Mesodermal cell (in vitro differentiated cells): ENCODE measurements at regions not wholly inside any gene's neighbourhood (a gene's known extent, or its start where the extent isn't known, plus 50 kb on each side); places are given as distances from the start of the nearest gene placed in this dataset.

Experiments used
- H3K27ac ChIP-seq: 2 replicates; pipeline ENCODE4 v1.7.0; 2013; ENCODE audit warnings: mild to moderate bottlenecking, low read depth, low read length, moderate library complexity; ENCODE audit not compliant: severe bottlenecking
- H3K36me3 ChIP-seq: 2 replicates; pipeline ENCODE4 v1.7.1; 2013; ENCODE audit warnings: mild to moderate bottlenecking, low read length, moderate library complexity; ENCODE audit not compliant: control insufficient read depth, insufficient read depth
- H3K4me1 ChIP-seq: one replicate; pipeline ENCODE4 v1.7.1; 2013; ENCODE audit warnings: mild to moderate bottlenecking, low read length; ENCODE audit not compliant: insufficient read depth, control insufficient read depth, poor library complexity, severe bottlenecking
- H3K4me3 ChIP-seq: 2 replicates; pipeline ENCODE4 v1.7.0; 2013; ENCODE audit warnings: low read length, control low read depth, mild to moderate bottlenecking; ENCODE audit not compliant: insufficient read depth, poor library complexity, severe bottlenecking; ENCODE audit errors: extremely low read depth
- H3K9me3 ChIP-seq: 2 replicates; pipeline ENCODE4 v1.7.1; 2013; ENCODE audit warnings: mild to moderate bottlenecking, low read length, moderate library complexity; ENCODE audit not compliant: control insufficient read depth
- WGBS, 2 experiments: methylation state at CpG; one replicate each; pipeline ENCODE4 v1.1.5; 2013; ENCODE audit warnings: missing lambda C conversion rate in 2 of 2; ENCODE audit not compliant: insufficient coverage in 2 of 2; 5-methylcytosine and 5-hydroxymethylcytosine counted together

- Histone ChIP-seq H3K36me3 (no peaks in the 10 kb centered on the region), H3K4me3 (no peak overlapping the region), H3K4me1 (peaks cover 9% of the 10 kb centered on the region), H3K27ac (no peak overlapping the region), H3K9me3 (no peaks in the 10 kb centered on the region)
- 91 to 95% methylated on average over 14 of the region's 14 CpGs for WGBS, 2 experiments
Observed at GRCh38 chr20:24778585-24779031, 170.5 kb upstream of the CST7 start.

- WGBS, 2 experiments = 90 to 92% methylated on average over 3 to 4 of the region's 6 CpGs
Observed at GRCh38 chr20:24779131-24779530, 169.9 kb upstream of the CST7 start.

GRCh38 chr20:24779946-24780345 lies 169.1 kb upstream of the CST7 start:
- 88 to 89% methylated on average over 3 to 4 of the region's 4 CpGs for WGBS, 2 experiments

More at GRCh38 chr20:24779131-24779530, 169.9 kb upstream of the CST7 start:
- Histone ChIP-seq H3K9me3 (no peaks in the 10 kb centered on the region), H3K27ac (no peak overlapping the region), H3K4me1 (peaks cover 5% of the 10 kb centered on the region), H3K4me3 (no peak overlapping the region), H3K36me3 (no peaks in the 10 kb centered on the region)

GRCh38 chr20:24780674-24781417 lies 168.2 kb upstream of the CST7 start:
- H3K36me3 ChIP-seq = no peaks in the 10 kb centered on the region
- H3K27ac ChIP-seq = no peak overlapping the region
- 83 to 96% methylated on average over 6 to 9 of the region's 11 CpGs for WGBS, 2 experiments
- H3K4me3 ChIP-seq = no peak overlapping the region
- no peaks in the 10 kb centered on the region for H3K9me3 ChIP-seq
- H3K4me1 ChIP-seq = peaks cover 6% of the 10 kb centered on the region

More at GRCh38 chr20:24779946-24780345, 169.1 kb upstream of the CST7 start:
- H3K4me1 ChIP-seq = no peaks in the 10 kb centered on the region
- H3K9me3 ChIP-seq = no peaks in the 10 kb centered on the region
- H3K36me3 ChIP-seq = no peaks in the 10 kb centered on the region
- no peak overlapping the region for H3K4me3 ChIP-seq
- H3K27ac ChIP-seq = no peak overlapping the region

- Histone ChIP-seq H3K27ac (no peak overlapping the region), H3K4me1 (peaks cover 6% of the 10 kb centered on the region), H3K4me3 (no peak overlapping the region), H3K9me3 (no peaks in the 10 kb centered on the region), H3K36me3 (no peaks in the 10 kb centered on the region)
- WGBS, 2 experiments = 73 to 86% methylated on average over 1 to 5 of the region's 8 CpGs
Observed at GRCh38 chr20:24781418-24781980, 167.6 kb upstream of the CST7 start.

- 87 to 94% methylated on average over 7 to 10 of the region's 11 CpGs for WGBS, 2 experiments
- H3K4me3 ChIP-seq = no peak overlapping the region
Observed at GRCh38 chr20:24782301-24782700, 166.8 kb upstream of the CST7 start.

GRCh38 chr20:24782801-24783630 lies 166.1 kb upstream of the CST7 start:
- Histone ChIP-seq H3K4me1 (peaks cover 6% of the 10 kb centered on the region), H3K9me3 (no peaks in the 10 kb centered on the region), H3K27ac (no peak overlapping the region), H3K36me3 (no peaks in the 10 kb centered on the region), H3K4me3 (no peak overlapping the region)
- WGBS, 2 experiments = 86 to 90% methylated on average over 10 of the region's 12 CpGs

More at GRCh38 chr20:24782301-24782700, 166.8 kb upstream of the CST7 start:
- no peak overlapping the region for H3K27ac ChIP-seq
- peaks cover 6% of the 10 kb centered on the region for H3K4me1 ChIP-seq
- H3K36me3 ChIP-seq = no peaks in the 10 kb centered on the region
- H3K9me3 ChIP-seq = no peaks in the 10 kb centered on the region

- H3K4me3 ChIP-seq = no peak overlapping the region
- H3K36me3 ChIP-seq = no peaks in the 10 kb centered on the region
- peaks cover 6% of the 10 kb centered on the region for H3K4me1 ChIP-seq
- no peak overlapping the region for H3K27ac ChIP-seq
- WGBS, 2 experiments = 69 to 72% methylated on average over 5 of the region's 9 CpGs
- no peaks in the 10 kb centered on the region for H3K9me3 ChIP-seq
Observed at GRCh38 chr20:24783631-24784492, 165.2 kb upstream of the CST7 start.

- Histone ChIP-seq H3K27ac (no peak overlapping the region), H3K36me3 (no peaks in the 10 kb centered on the region), H3K4me1 (peaks cover 6% of the 10 kb centered on the region), H3K4me3 (no peak overlapping the region), H3K9me3 (no peaks in the 10 kb centered on the region)
- WGBS, 2 experiments = 100% methylated on average over 2 of the region's 2 CpGs; no CpG with 5 or more reads in 1 of the 2 experiments
Observed at GRCh38 chr20:24784607-24785006, 164.5 kb upstream of the CST7 start.
